ENCODE measurements at regions not wholly inside any gene's neighbourhood (a gene's known extent, or its start where the extent isn't known, plus 50 kb on each side); places are given as distances from the start of the nearest gene placed in this dataset.

- intact Hi-C loops (cut with DNase I), result no loop called here
- DNase-seq (ENCODE audit: low spot score), result no peak
Observed at GRCh38 chr7:31190906-31191305, 138.8 kb downstream of the ADCYAP1R1 start.

DNA sequence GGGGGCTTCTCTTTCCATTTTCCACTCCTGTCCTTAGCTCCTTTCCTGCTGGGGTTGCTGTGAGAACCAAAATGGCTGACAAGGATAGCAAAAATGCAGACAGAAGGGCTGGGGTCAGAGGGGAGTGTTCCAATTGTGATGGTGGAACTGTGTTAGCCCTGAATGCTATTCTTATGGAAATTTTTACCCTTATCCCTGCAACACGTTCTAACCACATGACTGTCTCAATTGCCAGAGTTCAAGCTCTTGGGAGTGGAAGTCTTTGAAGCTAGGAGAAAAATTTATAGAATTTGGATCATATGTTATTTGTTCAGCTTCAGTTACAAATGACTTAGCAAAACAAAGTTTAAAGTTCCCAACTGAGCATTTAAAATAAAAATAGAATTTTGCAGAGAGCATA is 134.1 kb downstream of the ADCYAP1R1 start:
- no peak for DNase-seq (ENCODE audit: low spot score)
- intact Hi-C loops (cut with DNase I), result no loop called here

- no peak for DNase-seq (ENCODE audit: low spot score)
- intact Hi-C loops (cut with DNase I), result no loop called here
Observed at GRCh38 chr7:31175672-31176071, 123.6 kb downstream of the ADCYAP1R1 start.

GRCh38 chr7:31171984-31172383 is 119.9 kb downstream of the ADCYAP1R1 start:
- DNase-seq (ENCODE audit: low spot score), result no peak
- intact Hi-C loops (cut with DNase I), result no loop called here

DNA sequence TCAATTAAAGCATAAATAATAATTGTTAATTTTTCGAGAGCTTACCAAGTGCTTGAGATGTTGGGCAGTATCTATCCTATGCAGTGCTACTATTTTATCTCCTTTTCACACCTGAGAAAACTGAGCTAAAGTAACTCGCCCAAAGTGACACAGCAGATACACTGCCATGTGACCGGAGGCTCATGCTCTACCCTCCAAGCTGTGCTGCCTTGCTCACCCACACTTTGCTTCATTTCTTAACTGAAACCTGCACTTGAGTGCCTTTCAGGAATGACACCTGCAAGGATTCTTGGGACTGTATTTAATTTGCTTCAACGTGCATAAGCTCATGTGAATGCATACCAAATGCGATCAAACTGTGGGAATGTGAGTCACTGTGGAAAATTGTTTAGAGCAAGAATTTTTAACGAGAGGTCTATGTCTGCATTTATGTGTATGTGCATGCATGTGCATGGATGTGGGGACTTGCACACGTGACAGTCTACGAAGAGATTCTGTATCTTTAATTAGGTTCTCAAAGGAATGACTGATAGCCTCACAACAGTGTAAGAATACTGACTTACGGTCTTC is 119.2 kb downstream of the ADCYAP1R1 start:
- no peak for DNase-seq (ENCODE audit: low spot score)
- intact Hi-C loops (cut with DNase I), result no loop called here
